ENCODE measurements at regions not wholly inside any gene's neighbourhood (a gene's known extent, or its start where the extent isn't known, plus 50 kb on each side); places are given as distances from the start of the nearest gene placed in this dataset.
"Not testable (repeated sequence)": the region's sequence is repeated elsewhere in the genome, so short reads cannot be mapped to it uniquely, and the experiment has no call there.

DNA sequence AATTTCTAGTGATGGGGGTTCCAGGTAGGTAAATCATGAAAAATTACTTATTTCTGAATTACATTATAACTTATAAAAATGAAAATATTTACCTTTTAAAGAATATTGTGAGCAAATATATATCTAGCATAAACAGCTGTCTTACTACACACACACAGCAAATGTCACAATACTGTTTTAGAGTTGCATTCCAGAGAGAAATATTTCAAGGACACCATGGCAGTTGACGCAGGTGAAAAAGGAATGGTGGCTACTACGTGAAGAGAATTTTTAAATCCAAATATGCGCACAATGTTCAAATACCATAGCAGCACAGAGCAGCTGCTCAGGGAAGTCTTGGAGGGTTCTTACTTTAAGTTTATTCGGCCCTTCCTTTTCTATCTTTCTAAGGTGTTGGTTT is 356.2 kb downstream of the CGGBP1 start:
- DNase-seq: no peak
- in situ Hi-C loops (cut with MboI; ENCODE audit: low pct_ligation_motif_present in 1 of 4, low pct_unique_long_range_greater_than_20kb in 1 of 4, low sequenced_read_pairs in 3 of 4): no loop called here
- intact Hi-C loops (cut with DNase I; ENCODE audit: low total_unique reads): no loop called here
- no peaks in the 10 kb centered on the region for H3K9me3 ChIP-seq
- no peaks in the 10 kb centered on the region for H3K36me3 ChIP-seq
- 86 to 94% methylated on average over 4 of the region's 4 CpGs for WGBS, 2 donors (ENCODE audit: low coverage in 1 of 2)
- no peak overlapping the region for H3K4me3 ChIP-seq
- no peak overlapping the region for H3K27ac ChIP-seq
- TF ChIP-seq EP300 (IDR thresholded peaks at IDR 0.05; ENCODE audit: low read depth): no peak
- TF ChIP-seq, protein P1, sequence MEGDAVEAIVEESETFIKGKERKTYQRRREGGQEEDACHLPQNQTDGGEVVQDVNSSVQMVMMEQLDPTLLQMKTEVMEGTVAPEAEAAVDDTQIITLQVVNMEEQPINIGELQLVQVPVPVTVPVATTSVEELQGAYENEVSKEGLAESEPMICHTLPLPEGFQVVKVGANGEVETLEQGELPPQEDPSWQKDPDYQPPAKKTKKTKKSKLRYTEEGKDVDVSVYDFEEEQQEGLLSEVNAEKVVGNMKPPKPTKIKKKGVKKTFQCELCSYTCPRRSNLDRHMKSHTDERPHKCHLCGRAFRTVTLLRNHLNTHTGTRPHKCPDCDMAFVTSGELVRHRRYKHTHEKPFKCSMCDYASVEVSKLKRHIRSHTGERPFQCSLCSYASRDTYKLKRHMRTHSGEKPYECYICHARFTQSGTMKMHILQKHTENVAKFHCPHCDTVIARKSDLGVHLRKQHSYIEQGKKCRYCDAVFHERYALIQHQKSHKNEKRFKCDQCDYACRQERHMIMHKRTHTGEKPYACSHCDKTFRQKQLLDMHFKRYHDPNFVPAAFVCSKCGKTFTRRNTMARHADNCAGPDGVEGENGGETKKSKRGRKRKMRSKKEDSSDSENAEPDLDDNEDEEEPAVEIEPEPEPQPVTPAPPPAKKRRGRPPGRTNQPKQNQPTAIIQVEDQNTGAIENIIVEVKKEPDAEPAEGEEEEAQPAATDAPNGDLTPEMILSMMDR (IDR thresholded peaks at IDR 0.05): no peak
- TF ChIP-seq POLR2AphosphoS5 (IDR thresholded peaks at IDR 0.05): no peak
- no peak for TF ChIP-seq POLR2A (IDR thresholded peaks at IDR 0.05)
- no peaks in the 10 kb centered on the region for H3K4me1 ChIP-seq
- H3K27me3 ChIP-seq: no peaks in the 10 kb centered on the region

DNA sequence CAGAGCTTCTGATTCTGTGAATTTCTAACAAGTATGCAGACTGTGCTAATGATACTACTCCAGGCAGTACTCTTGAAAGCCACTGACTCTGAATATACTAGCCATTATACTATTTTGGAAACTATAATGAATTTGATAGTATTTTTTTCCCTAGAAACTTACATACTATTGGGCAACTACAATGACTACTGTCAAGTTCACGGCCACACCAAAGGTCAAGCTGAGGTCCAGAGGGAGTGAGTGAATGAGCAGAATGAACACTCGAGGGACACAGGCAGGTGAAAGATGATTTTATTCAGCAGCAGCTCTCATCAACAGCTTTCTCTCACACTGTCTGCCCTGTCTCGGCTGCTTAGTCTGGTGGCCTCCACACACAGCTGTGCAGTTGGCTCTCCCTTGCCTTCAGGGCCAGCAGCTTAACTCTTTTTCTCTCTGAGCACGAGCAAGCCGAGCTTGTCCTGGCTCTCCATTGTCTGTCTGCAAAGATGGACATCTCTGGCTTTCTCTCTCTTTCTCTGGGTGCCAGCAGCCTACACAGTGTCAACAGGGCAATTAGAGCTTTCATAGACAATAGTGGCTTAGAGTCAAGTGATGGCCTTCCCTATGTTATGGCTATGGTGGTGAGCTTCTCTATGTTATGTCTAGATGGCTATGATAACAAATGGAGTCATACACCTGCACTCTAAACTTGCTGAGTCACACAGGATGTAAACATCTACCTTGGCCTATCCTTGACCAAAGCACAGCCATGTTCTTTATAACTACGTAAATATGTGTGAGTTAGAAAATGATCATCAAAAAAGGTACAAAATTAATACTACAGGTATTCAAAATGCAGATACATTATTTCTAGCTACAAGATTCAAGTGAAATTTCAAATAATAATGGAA is 362.4 kb downstream of the CGGBP1 start:
- intact Hi-C loops (cut with DNase I; ENCODE audit: low total_unique reads): no loop called here
- in situ Hi-C loops (cut with MboI; ENCODE audit: low pct_ligation_motif_present in 1 of 4, low pct_unique_long_range_greater_than_20kb in 1 of 4, low sequenced_read_pairs in 3 of 4): no loop called here
- 67 to 95% methylated on average over 3 to 6 of the region's 6 CpGs for WGBS, 2 donors (ENCODE audit: low coverage in 1 of 2)
- H3K27ac ChIP-seq: no peak overlapping the region
- H3K4me3 ChIP-seq: no peak overlapping the region
- H3K4me1 ChIP-seq: no peaks in the 10 kb centered on the region
- no peaks in the 10 kb centered on the region for H3K27me3 ChIP-seq
- no peak for TF ChIP-seq EP300 (IDR thresholded peaks at IDR 0.05; ENCODE audit: low read depth)
- no peak for TF ChIP-seq POLR2AphosphoS5 (IDR thresholded peaks at IDR 0.05)
- TF ChIP-seq, protein P1 (IDR thresholded peaks at IDR 0.05): no peak
- TF ChIP-seq POLR2A (IDR thresholded peaks at IDR 0.05): no peak
- H3K9me3 ChIP-seq: no peaks in the 10 kb centered on the region
- no peak for DNase-seq
- H3K36me3 ChIP-seq: no peaks in the 10 kb centered on the region

DNA sequence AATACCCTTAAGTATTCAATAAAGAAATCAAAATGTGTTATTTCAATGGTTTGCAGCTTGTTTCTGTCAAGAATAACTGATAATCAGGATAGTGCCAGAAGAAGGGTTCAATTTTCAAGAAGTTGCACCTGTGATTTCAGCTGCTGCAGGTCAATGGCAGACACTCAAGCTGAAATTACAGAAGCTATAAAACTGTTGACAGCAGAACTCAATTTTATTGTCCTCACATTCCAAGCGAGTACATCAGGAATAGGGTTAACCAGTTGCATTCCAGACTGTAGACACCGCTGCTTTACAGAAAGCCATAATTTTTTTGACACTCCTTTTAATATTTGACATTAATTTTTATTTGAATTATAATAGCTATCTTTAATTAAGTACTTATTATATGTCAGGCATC is 364.1 kb downstream of the CGGBP1 start:
- intact Hi-C loops (cut with DNase I; ENCODE audit: low total_unique reads): no loop called here
- TF ChIP-seq EP300 (IDR thresholded peaks at IDR 0.05; ENCODE audit: low read depth) (no peak), POLR2AphosphoS5 (IDR thresholded peaks at IDR 0.05) (no peak)
- Histone ChIP-seq H3K9me3 (no peaks in the 10 kb centered on the region), H3K27ac (no peak overlapping the region), H3K4me3 (no peak overlapping the region), H3K4me1 (no peaks in the 10 kb centered on the region), H3K27me3 (no peaks in the 10 kb centered on the region), H3K36me3 (no peaks in the 10 kb centered on the region)
- DNase-seq: no peak
- in situ Hi-C loops (cut with MboI; ENCODE audit: low pct_ligation_motif_present in 1 of 4, low pct_unique_long_range_greater_than_20kb in 1 of 4, low sequenced_read_pairs in 3 of 4): no loop called here
- WGBS, 2 donors (ENCODE audit: low coverage in 1 of 2): 20 to 30% methylated on average over 2 of the region's 2 CpGs

DNA sequence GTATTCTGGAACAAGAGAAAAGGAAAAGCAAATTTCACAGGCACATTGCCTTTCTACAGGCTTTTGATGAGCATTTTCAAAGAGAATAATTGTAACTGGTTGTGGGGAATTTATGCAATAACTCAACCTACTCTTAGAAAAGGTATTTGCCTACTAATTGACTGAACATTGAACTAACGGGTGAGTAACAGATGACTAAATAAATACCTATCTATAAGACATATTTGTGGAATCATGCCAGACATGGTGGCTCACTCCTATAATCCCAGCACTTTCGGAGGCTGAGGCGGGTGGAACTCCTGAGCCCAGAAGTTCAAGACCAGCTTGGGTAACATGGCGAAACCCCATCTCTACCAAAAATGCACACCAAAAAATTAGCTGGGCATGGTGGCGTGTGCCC is 367.7 kb downstream of the CGGBP1 start:
- in situ Hi-C loops (cut with MboI; ENCODE audit: low pct_ligation_motif_present in 1 of 4, low pct_unique_long_range_greater_than_20kb in 1 of 4, low sequenced_read_pairs in 3 of 4): no loop called here
- WGBS, 2 donors (ENCODE audit: low coverage in 1 of 2): 95 to 100% methylated on average over 1 to 5 of the region's 5 CpGs

DNA sequence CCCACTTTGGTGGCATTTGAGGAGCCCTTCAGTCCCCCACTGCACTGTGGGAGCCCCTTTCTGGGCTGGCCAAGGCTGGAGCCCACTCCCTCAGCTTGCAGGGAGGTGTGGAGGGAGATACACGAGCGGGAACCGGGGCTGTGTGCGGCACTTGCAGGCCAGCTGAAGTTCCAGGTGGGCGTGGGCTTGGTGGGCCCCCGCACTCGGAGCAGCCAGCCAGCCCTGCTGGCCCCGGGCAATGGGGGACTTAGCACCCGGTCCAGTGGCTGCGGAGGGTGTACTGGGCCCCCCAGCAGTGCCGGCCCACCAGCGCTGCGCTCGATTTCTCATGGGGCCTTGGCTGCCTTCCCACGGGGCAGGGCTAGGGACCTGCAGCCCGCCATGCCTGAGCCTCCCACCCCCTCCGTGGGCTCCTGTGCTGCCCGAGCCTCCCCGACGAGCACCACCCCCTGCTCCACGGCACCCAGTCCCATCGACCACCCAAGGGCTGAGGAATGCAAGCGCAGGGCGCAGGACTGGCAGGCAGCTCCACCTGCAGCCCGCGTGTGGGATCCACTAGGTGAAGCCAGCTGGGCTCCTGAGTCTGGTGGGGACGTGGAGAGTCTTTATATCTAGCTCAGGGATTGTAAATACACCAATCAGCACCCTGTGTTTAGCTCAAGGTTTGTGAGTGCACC is 379.7 kb downstream of the CGGBP1 start:
- H3K27ac ChIP-seq; H3K9me3 ChIP-seq; H3K36me3 ChIP-seq; intact Hi-C loops (cut with DNase I; ENCODE audit: low total_unique reads); H3K4me1 ChIP-seq; H3K27me3 ChIP-seq; in situ Hi-C loops (cut with MboI; ENCODE audit: low pct_ligation_motif_present in 1 of 4, low pct_unique_long_range_greater_than_20kb in 1 of 4, low sequenced_read_pairs in 3 of 4); DNase-seq; H3K4me3 ChIP-seq: not testable (repeated sequence)
- 93% methylated on average over 19 of the region's 27 CpGs; no CpG with 5 or more reads in 1 of the 2 donors for WGBS, 2 donors (ENCODE audit: low coverage in 1 of 2)

More for the DNA sequence above, 367.7 kb downstream of the CGGBP1 start:
- Histone ChIP-seq H3K36me3 (no peaks in the 10 kb centered on the region), H3K4me1 (no peaks in the 10 kb centered on the region), H3K27me3 (no peaks in the 10 kb centered on the region), H3K9me3 (no peaks in the 10 kb centered on the region), H3K27ac (no peak overlapping the region), H3K4me3 (no peak overlapping the region)
- TF ChIP-seq, protein P1 (IDR thresholded peaks at IDR 0.05): no peak
- no peak for TF ChIP-seq POLR2A (IDR thresholded peaks at IDR 0.05)
- no peak for TF ChIP-seq EP300 (IDR thresholded peaks at IDR 0.05; ENCODE audit: low read depth)
- TF ChIP-seq POLR2AphosphoS5 (IDR thresholded peaks at IDR 0.05): no peak
- intact Hi-C loops (cut with DNase I; ENCODE audit: low total_unique reads): no loop called here
- no peak for DNase-seq
